ENCODE measurements at regions not wholly inside any gene's neighbourhood (a gene's known extent, or its start where the extent isn't known, plus 50 kb on each side); places are given as distances from the start of the nearest gene placed in this dataset.

DNA sequence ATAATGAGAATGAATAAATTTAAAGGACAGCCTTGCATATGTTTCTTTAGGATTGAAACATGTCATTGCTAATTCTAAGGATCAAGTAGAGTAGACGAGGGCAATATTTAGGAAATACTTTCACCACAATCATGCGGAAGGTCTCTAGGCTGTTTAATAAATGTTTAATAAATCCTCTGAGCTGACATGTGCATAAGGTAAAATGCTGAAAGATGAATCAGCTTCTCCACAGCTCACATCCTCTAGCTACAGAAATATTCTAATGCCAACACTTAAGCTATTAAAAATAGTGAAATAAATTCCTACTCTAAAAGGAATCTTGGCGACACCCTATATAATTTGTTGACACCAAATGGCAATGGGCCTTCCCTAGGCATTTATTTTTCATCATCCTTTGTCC lies 407.3 kb downstream of the TBL1XR1 start:
- no peaks in the 10 kb centered on the region for H4K20me1 ChIP-seq (ENCODE audit: insufficient read depth)
- no peak overlapping the region for H3K4me3 ChIP-seq (IDR thresholded peaks at IDR 0.05; ENCODE audit: insufficient read depth, low read depth, low read length)
- no peak overlapping the region for H3K27ac ChIP-seq

DNA sequence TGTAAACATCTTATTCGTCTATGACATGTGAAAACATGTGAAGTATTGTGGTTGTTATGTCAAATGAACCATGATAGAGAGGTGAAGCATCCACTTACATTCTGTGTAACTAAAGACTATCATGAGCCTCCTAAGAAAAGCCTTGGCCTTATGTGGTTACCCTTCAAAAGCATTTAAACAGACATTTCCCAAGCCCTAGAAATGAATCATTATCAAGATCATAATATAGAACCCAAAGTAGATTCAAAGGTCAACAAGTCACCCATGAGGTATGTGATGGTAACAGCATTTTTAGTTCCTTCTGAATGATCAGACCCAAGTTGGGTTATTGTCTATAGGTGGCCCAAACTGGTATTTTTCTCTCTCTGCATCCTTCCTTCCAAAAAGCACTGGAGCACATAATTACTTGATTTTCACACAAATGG lies 408.0 kb downstream of the TBL1XR1 start:
- Histone ChIP-seq H3K36me3 (ENCODE audit: insufficient read depth) (no peaks in the 10 kb centered on the region), H3K4me2 (no peak overlapping the region), H3K4me1 (ENCODE audit: low read depth, poor library complexity, severe bottlenecking) (no peaks in the 10 kb centered on the region), H4K20me1 (ENCODE audit: insufficient read depth) (no peaks in the 10 kb centered on the region), H3K79me2 (ENCODE audit: insufficient read depth, low read depth) (no peaks in the 10 kb centered on the region), H3K27me3 (ENCODE audit: insufficient read depth, low read depth) (no peaks in the 10 kb centered on the region), H3K9ac (no peak overlapping the region), H2AFZ (ENCODE audit: low read depth) (no peak overlapping the region), H3K4me3 (IDR thresholded peaks at IDR 0.05; ENCODE audit: insufficient read depth, low read depth, low read length) (no peak overlapping the region), H3K27ac (no peak overlapping the region)
- TF ChIP-seq, protein P1, sequence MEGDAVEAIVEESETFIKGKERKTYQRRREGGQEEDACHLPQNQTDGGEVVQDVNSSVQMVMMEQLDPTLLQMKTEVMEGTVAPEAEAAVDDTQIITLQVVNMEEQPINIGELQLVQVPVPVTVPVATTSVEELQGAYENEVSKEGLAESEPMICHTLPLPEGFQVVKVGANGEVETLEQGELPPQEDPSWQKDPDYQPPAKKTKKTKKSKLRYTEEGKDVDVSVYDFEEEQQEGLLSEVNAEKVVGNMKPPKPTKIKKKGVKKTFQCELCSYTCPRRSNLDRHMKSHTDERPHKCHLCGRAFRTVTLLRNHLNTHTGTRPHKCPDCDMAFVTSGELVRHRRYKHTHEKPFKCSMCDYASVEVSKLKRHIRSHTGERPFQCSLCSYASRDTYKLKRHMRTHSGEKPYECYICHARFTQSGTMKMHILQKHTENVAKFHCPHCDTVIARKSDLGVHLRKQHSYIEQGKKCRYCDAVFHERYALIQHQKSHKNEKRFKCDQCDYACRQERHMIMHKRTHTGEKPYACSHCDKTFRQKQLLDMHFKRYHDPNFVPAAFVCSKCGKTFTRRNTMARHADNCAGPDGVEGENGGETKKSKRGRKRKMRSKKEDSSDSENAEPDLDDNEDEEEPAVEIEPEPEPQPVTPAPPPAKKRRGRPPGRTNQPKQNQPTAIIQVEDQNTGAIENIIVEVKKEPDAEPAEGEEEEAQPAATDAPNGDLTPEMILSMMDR (conservative IDR thresholded peaks at IDR 0.05; ENCODE audit: low read depth, low read length): no peak

More for the DNA sequence above, 407.3 kb downstream of the TBL1XR1 start:
- TF ChIP-seq, protein P1 (conservative IDR thresholded peaks at IDR 0.05; ENCODE audit: low read depth, low read length): no peak
- no peaks in the 10 kb centered on the region for H3K4me1 ChIP-seq (ENCODE audit: low read depth, poor library complexity, severe bottlenecking)
- H3K79me2 ChIP-seq (ENCODE audit: insufficient read depth, low read depth): no peaks in the 10 kb centered on the region
- H3K36me3 ChIP-seq (ENCODE audit: insufficient read depth): no peaks in the 10 kb centered on the region
- no peak overlapping the region for H3K9ac ChIP-seq
- H3K27me3 ChIP-seq (ENCODE audit: insufficient read depth, low read depth): no peaks in the 10 kb centered on the region
- H3K4me2 ChIP-seq: no peak overlapping the region
- no peak overlapping the region for H2AFZ ChIP-seq (ENCODE audit: low read depth)

DNA sequence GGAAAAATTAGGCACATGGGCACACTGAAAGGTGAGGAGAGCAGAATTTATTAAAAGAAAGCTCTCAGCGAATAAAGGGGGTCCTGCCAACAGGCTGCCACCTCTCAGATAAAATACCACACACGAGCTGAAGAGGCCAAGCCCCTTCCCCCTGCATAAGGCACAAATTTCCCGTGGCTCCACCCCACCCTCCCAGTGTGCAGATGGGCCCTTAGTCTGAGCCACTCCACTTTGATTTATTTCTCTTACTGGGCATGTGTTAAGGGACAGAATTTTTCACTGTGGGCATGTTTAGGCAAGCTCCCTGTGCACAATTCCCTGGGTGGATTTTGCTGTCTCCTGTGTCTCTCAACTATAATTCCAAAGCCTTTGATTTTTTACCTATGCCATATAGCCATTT lies 409.8 kb downstream of the TBL1XR1 start:
- no peak overlapping the region for H2AFZ ChIP-seq (ENCODE audit: low read depth)
- H3K4me3 ChIP-seq (IDR thresholded peaks at IDR 0.05; ENCODE audit: insufficient read depth, low read depth, low read length): no peak overlapping the region
- H3K27ac ChIP-seq: no peak overlapping the region
- no peak overlapping the region for H3K9ac ChIP-seq
- H3K79me2 ChIP-seq (ENCODE audit: insufficient read depth, low read depth): no peaks in the 10 kb centered on the region
- H3K27me3 ChIP-seq (ENCODE audit: insufficient read depth, low read depth): no peaks in the 10 kb centered on the region
- no peaks in the 10 kb centered on the region for H3K36me3 ChIP-seq (ENCODE audit: insufficient read depth)
- TF ChIP-seq, protein P1 (conservative IDR thresholded peaks at IDR 0.05; ENCODE audit: low read depth, low read length): no peak
- H3K4me1 ChIP-seq (ENCODE audit: low read depth, poor library complexity, severe bottlenecking): no peaks in the 10 kb centered on the region
- H4K20me1 ChIP-seq (ENCODE audit: insufficient read depth): no peaks in the 10 kb centered on the region
- H3K4me2 ChIP-seq: no peak overlapping the region

DNA sequence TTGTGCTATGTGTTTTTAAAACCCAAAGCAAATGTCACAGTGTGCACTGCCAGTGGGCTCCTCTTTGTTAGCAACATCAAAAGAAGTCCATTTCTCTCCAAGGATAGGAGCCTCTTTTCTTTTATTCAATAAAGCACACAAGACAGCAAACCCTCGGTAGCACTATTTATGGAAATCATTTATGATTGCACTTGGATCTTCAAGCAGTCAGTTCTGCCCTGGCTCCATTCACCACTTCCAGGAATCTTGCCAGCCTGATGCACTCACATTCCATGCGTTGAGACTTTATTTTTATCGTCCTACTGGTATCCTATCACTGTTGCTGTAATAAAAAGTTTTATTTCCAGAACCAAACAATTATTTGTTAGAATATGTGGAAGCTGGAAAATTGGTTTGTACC lies 412.1 kb downstream of the TBL1XR1 start:
- TF ChIP-seq, protein P1 (conservative IDR thresholded peaks at IDR 0.05; ENCODE audit: low read depth, low read length): no peak
- Histone ChIP-seq H3K4me1 (ENCODE audit: low read depth, poor library complexity, severe bottlenecking) (no peaks in the 10 kb centered on the region), H3K27me3 (ENCODE audit: insufficient read depth, low read depth) (no peaks in the 10 kb centered on the region), H3K36me3 (ENCODE audit: insufficient read depth) (no peaks in the 10 kb centered on the region), H3K4me3 (IDR thresholded peaks at IDR 0.05; ENCODE audit: insufficient read depth, low read depth, low read length) (no peak overlapping the region), H4K20me1 (ENCODE audit: insufficient read depth) (no peaks in the 10 kb centered on the region), H2AFZ (ENCODE audit: low read depth) (no peak overlapping the region), H3K79me2 (ENCODE audit: insufficient read depth, low read depth) (no peaks in the 10 kb centered on the region), H3K4me2 (no peak overlapping the region), H3K9ac (no peak overlapping the region), H3K27ac (no peak overlapping the region)

All from KMS-11 (cell line).